ENCODE measurements at regions not wholly inside any gene's neighbourhood (a gene's known extent, or its start where the extent isn't known, plus 50 kb on each side); places are given as distances from the start of the nearest gene placed in this dataset.

GRCh38 chr6:117840541-117840983 lies 66.5 kb upstream of the SLC35F1 start:
- TF ChIP-seq CTCF (IDR thresholded peaks at IDR 0.05; ENCODE audit: low read depth, low read length, missing input control) (no peak), ATF3 (IDR thresholded peaks at IDR 0.05) (no peak), MAX (IDR thresholded peaks at IDR 0.05) (no peak)
